ENCODE measurements at regions not wholly inside any gene's neighbourhood (a gene's known extent, or its start where the extent isn't known, plus 50 kb on each side); places are given as distances from the start of the nearest gene placed in this dataset.

GRCh38 chr10:89870936-89871335 is 169.5 kb downstream of the KIF20B start:
- intact Hi-C loops (cut with DNase I), result no loop called here
- Histone ChIP-seq H3K4me1 (no peaks in the 10 kb centered on the region), H3K4me3 (no peak overlapping the region), H3K9me3 (no peaks in the 10 kb centered on the region), H3K27ac (replicated peaks in 1 of 4) (no peak overlapping the region), H3K36me3 (no peaks in the 10 kb centered on the region), H3K27me3 (no peaks in the 10 kb centered on the region)
- 84% methylated on average over 2 of the region's 2 CpGs for WGBS
- no peak for DNase-seq (ENCODE audit: extremely low spot score)
- no peak for TF ChIP-seq POLR2AphosphoS5 (IDR thresholded peaks at IDR 0.05)
- TF ChIP-seq EP300 (IDR thresholded peaks at IDR 0.05), result no peak
- TF ChIP-seq POLR2A (IDR thresholded peaks at IDR 0.05; ENCODE audit: low read depth), result no peak
- TF ChIP-seq, protein P1, sequence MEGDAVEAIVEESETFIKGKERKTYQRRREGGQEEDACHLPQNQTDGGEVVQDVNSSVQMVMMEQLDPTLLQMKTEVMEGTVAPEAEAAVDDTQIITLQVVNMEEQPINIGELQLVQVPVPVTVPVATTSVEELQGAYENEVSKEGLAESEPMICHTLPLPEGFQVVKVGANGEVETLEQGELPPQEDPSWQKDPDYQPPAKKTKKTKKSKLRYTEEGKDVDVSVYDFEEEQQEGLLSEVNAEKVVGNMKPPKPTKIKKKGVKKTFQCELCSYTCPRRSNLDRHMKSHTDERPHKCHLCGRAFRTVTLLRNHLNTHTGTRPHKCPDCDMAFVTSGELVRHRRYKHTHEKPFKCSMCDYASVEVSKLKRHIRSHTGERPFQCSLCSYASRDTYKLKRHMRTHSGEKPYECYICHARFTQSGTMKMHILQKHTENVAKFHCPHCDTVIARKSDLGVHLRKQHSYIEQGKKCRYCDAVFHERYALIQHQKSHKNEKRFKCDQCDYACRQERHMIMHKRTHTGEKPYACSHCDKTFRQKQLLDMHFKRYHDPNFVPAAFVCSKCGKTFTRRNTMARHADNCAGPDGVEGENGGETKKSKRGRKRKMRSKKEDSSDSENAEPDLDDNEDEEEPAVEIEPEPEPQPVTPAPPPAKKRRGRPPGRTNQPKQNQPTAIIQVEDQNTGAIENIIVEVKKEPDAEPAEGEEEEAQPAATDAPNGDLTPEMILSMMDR (IDR thresholded peaks at IDR 0.05), result no peak

GRCh38 chr10:89873055-89873454 is 171.7 kb downstream of the KIF20B start:
- no peak for TF ChIP-seq EP300 (IDR thresholded peaks at IDR 0.05)
- no peak for TF ChIP-seq POLR2A (IDR thresholded peaks at IDR 0.05; ENCODE audit: low read depth)
- TF ChIP-seq, protein P1 (IDR thresholded peaks at IDR 0.05), result no peak
- TF ChIP-seq POLR2AphosphoS5 (IDR thresholded peaks at IDR 0.05), result no peak
- Histone ChIP-seq H3K36me3 (no peaks in the 10 kb centered on the region), H3K4me1 (no peaks in the 10 kb centered on the region), H3K27me3 (no peaks in the 10 kb centered on the region), H3K9me3 (no peaks in the 10 kb centered on the region), H3K4me3 (no peak overlapping the region), H3K27ac (replicated peaks in 1 of 4) (no peak overlapping the region)
- DNase-seq (ENCODE audit: extremely low spot score), result no peak
- intact Hi-C loops (cut with DNase I), result no loop called here
- 77% methylated on average over 3 of the region's 3 CpGs for WGBS

- no peak overlapping the region for H3K27ac ChIP-seq (replicated peaks in 1 of 4)
- 88% methylated on average over 3 of the region's 3 CpGs for WGBS
- no peaks in the 10 kb centered on the region for H3K27me3 ChIP-seq
- DNase-seq (ENCODE audit: extremely low spot score), result no peak
- H3K36me3 ChIP-seq, result no peaks in the 10 kb centered on the region
- no peaks in the 10 kb centered on the region for H3K4me1 ChIP-seq
- H3K4me3 ChIP-seq, result no peak overlapping the region
- intact Hi-C loops (cut with DNase I), result no loop called here
- TF ChIP-seq POLR2A (IDR thresholded peaks at IDR 0.05; ENCODE audit: low read depth), result no peak
- no peak for TF ChIP-seq POLR2AphosphoS5 (IDR thresholded peaks at IDR 0.05)
- TF ChIP-seq, protein P1 (IDR thresholded peaks at IDR 0.05), result no peak
- TF ChIP-seq EP300 (IDR thresholded peaks at IDR 0.05), result no peak
- no peaks in the 10 kb centered on the region for H3K9me3 ChIP-seq
These were observed 174.2 kb downstream of the KIF20B start for GRCh38 chr10:89875557-89875956.

- TF ChIP-seq POLR2AphosphoS5 (IDR thresholded peaks at IDR 0.05) (no peak), EP300 (IDR thresholded peaks at IDR 0.05) (no peak), POLR2A (IDR thresholded peaks at IDR 0.05; ENCODE audit: low read depth) (no peak)
- TF ChIP-seq, protein P1 (IDR thresholded peaks at IDR 0.05), result no peak
- H3K36me3 ChIP-seq, result no peaks in the 10 kb centered on the region
- DNase-seq (ENCODE audit: extremely low spot score), result no peak
- H3K4me1 ChIP-seq, result no peaks in the 10 kb centered on the region
- H3K27me3 ChIP-seq, result no peaks in the 10 kb centered on the region
- H3K9me3 ChIP-seq, result no peaks in the 10 kb centered on the region
- no peak overlapping the region for H3K4me3 ChIP-seq
- H3K27ac ChIP-seq (replicated peaks in 1 of 4), result no peak overlapping the region
- intact Hi-C loops (cut with DNase I), result no loop called here
These were observed 177.7 kb downstream of the KIF20B start for GRCh38 chr10:89879121-89879520.

DNA sequence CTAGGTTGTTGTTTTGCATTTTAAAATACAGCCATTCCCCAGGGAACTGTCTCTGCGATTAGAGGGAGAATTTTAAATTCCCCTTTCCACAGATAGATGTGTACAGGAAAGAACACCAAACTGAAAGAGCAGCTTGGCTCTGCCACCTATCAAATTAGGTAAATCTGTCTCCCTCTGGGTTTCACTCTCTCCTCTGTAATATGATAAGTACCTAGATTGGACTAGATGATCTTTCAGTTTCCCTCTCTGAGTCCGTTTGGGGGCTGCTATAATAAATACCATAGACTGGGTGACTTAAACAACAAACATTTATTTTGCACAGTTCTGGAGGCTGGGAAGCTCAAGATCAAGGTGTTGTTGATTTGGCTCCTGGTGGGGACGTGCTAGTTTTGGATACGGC is 186.0 kb downstream of the KIF20B start:
- Histone ChIP-seq H3K36me3 (no peaks in the 10 kb centered on the region), H3K27me3 (no peaks in the 10 kb centered on the region), H3K4me1 (no peaks in the 10 kb centered on the region), H3K4me3 (no peak overlapping the region), H3K9me3 (no peaks in the 10 kb centered on the region), H3K27ac (replicated peaks in 1 of 4) (no peak overlapping the region)
- WGBS, result 62% methylated on average over 4 of the region's 4 CpGs
- DNase-seq (ENCODE audit: extremely low spot score), result no peak
- TF ChIP-seq EP300 (IDR thresholded peaks at IDR 0.05) (no peak), POLR2A (IDR thresholded peaks at IDR 0.05; ENCODE audit: low read depth) (no peak), POLR2AphosphoS5 (IDR thresholded peaks at IDR 0.05) (no peak)
- TF ChIP-seq, protein P1 (IDR thresholded peaks at IDR 0.05), result no peak
- intact Hi-C loops (cut with DNase I), result no loop called here

Measured in esophagus muscularis mucosa (tissue), 4 donors.